Endodermal cell (in vitro differentiated cells): ENCODE measurements at regions not wholly inside any gene's neighbourhood (a gene's known extent, or its start where the extent isn't known, plus 50 kb on each side); places are given as distances from the start of the nearest gene placed in this dataset.

ENCODE experiments used
- DNase-seq: peaks from one replicate; pipeline ENCODE4 v3.0.0-alpha.2; 2017
- H3K27ac ChIP-seq: 2 replicates; pipeline ENCODE4 v1.5.1; 2013; ENCODE audit warnings: mild to moderate bottlenecking, low read depth, low read length, moderate library complexity
- H3K27me3 ChIP-seq: 2 replicates; pipeline ENCODE4 v1.6.1; 2013; ENCODE audit warnings: mild to moderate bottlenecking, low read length, moderate library complexity; ENCODE audit not compliant: insufficient read depth, control insufficient read depth, poor library complexity, severe bottlenecking
- H3K36me3 ChIP-seq: 2 replicates; pipeline ENCODE4 v1.7.0; 2013; ENCODE audit warnings: mild to moderate bottlenecking, low read length, moderate library complexity; ENCODE audit not compliant: control insufficient read depth, insufficient read depth
- H3K4me1 ChIP-seq: one replicate; pipeline ENCODE4 v1.7.0; 2013; ENCODE audit warnings: low read length; ENCODE audit not compliant: control insufficient read depth, insufficient read depth
- H3K4me3 ChIP-seq: 2 replicates; pipeline ENCODE4 v1.5.1; 2013; ENCODE audit warnings: mild to moderate bottlenecking, low read length, moderate library complexity
- H3K9ac ChIP-seq: 2 replicates; pipeline ENCODE4 v1.6.1; 2013; ENCODE audit warnings: mild to moderate bottlenecking, low read length, moderate library complexity; ENCODE audit not compliant: poor library complexity, severe bottlenecking; ENCODE audit errors: extremely low read depth
- H3K9me3 ChIP-seq: 2 replicates; pipeline ENCODE4 v1.6.1; 2013; ENCODE audit warnings: mild to moderate bottlenecking, low read length, moderate library complexity; ENCODE audit not compliant: control insufficient read depth
- H3K27ac Mint-ChIP-seq: 2 replicates; pipeline ENCODE4 v1.8.0; 2020; ENCODE audit warnings: mixed read lengths
- H3K27me3 Mint-ChIP-seq: 2 replicates; pipeline ENCODE4 v1.8.0; 2021; ENCODE audit warnings: mild to moderate bottlenecking, mixed read lengths; ENCODE audit not compliant: insufficient read depth
- H3K36me3 Mint-ChIP-seq: 2 replicates; pipeline ENCODE4 v1.8.0; 2020; ENCODE audit warnings: low read depth, mixed read lengths
- H3K4me1 Mint-ChIP-seq: 2 replicates; pipeline ENCODE4 v1.8.0; 2020; ENCODE audit warnings: mixed read lengths
- H3K4me3 Mint-ChIP-seq: 2 replicates; pipeline ENCODE4 v1.8.0; 2020; ENCODE audit warnings: mild to moderate bottlenecking, moderate library complexity, mixed read lengths
- H3K9me3 Mint-ChIP-seq: 2 replicates; pipeline ENCODE4 v1.8.0; 2020; ENCODE audit warnings: mild to moderate bottlenecking, mixed read lengths
- CTCF ChIP-seq: fragments of 200-600 bp; sonication (generic); conservative IDR thresholded peaks from 2 replicates; pipeline ENCODE4 v1.5.0; 2021; ENCODE audit warnings: antibody characterized with exemption, mild to moderate bottlenecking
- WGBS, 2 experiments: methylation state at CpG; one replicate each; pipeline versions ENCODE4 v1.1.5 to v1.1.7; 2013; ENCODE audit warnings: missing lambda C conversion rate in 2 of 2, mixed read lengths in 1 of 2; ENCODE audit not compliant: insufficient coverage in 1 of 2, insufficient read length in 1 of 2; 5-methylcytosine and 5-hydroxymethylcytosine counted together

GRCh38 chr3:35502699-35503098 lies 136.6 kb upstream of the ARPP21 start:
- Mint-ChIP-seq H3K4me1 (peaks cover 36% of the 10 kb centered on the region), H3K4me3 (no peak overlapping the region), H3K9me3 (no peaks in the 10 kb centered on the region), H3K27ac (no peak overlapping the region), H3K27me3 (peaks cover 60% of the 10 kb centered on the region), H3K36me3 (no peaks in the 10 kb centered on the region)
- H3K36me3 ChIP-seq = no peaks in the 10 kb centered on the region
- H3K27ac ChIP-seq = no peak overlapping the region
- H3K9ac ChIP-seq = no peak overlapping the region
- peaks cover 20% of the 10 kb centered on the region for H3K4me1 ChIP-seq
- peaks cover 27% of the 10 kb centered on the region for H3K27me3 ChIP-seq
- no peak for DNase-seq
- peaks cover 3% of the 10 kb centered on the region for H3K9me3 ChIP-seq
- no peak overlapping the region for H3K4me3 ChIP-seq
- TF ChIP-seq CTCF = no peak

GRCh38 chr3:35505181-35505580 lies 134.1 kb upstream of the ARPP21 start:
- no peaks in the 10 kb centered on the region for H3K36me3 ChIP-seq
- 6 to 17% methylated on average over 3 to 7 of the region's 7 CpGs for WGBS, 2 experiments
- peaks cover 20% of the 10 kb centered on the region for H3K4me1 ChIP-seq
- H3K27ac Mint-ChIP-seq = peak overlapping the region; percentile 44
- no peak overlapping the region for H3K4me3 Mint-ChIP-seq
- peaks cover 31% of the 10 kb centered on the region for H3K4me1 Mint-ChIP-seq
- peaks cover 7% of the 10 kb centered on the region for H3K9me3 ChIP-seq
- H3K27me3 ChIP-seq = peaks cover 27% of the 10 kb centered on the region
- H3K27ac ChIP-seq = no peak overlapping the region
- TF ChIP-seq CTCF = no peak
- H3K9me3 Mint-ChIP-seq = no peaks in the 10 kb centered on the region
- DNase-seq = peak; percentile 95
- no peak overlapping the region for H3K9ac ChIP-seq
- peaks cover 63% of the 10 kb centered on the region for H3K27me3 Mint-ChIP-seq
- no peaks in the 10 kb centered on the region for H3K36me3 Mint-ChIP-seq
- H3K4me3 ChIP-seq = no peak overlapping the region

GRCh38 chr3:35505772-35506171 lies 133.6 kb upstream of the ARPP21 start:
- Histone ChIP-seq H3K9me3 (peaks cover 7% of the 10 kb centered on the region), H3K9ac (no peak overlapping the region), H3K36me3 (no peaks in the 10 kb centered on the region), H3K27ac (no peak overlapping the region), H3K4me1 (peaks cover 20% of the 10 kb centered on the region), H3K4me3 (no peak overlapping the region), H3K27me3 (peaks cover 27% of the 10 kb centered on the region)
- Mint-ChIP-seq H3K4me3 (no peak overlapping the region), H3K27me3 (peaks cover 59% of the 10 kb centered on the region), H3K4me1 (peaks cover 31% of the 10 kb centered on the region), H3K36me3 (no peaks in the 10 kb centered on the region), H3K9me3 (no peaks in the 10 kb centered on the region), H3K27ac (no peak overlapping the region)
- DNase-seq = no peak
- TF ChIP-seq CTCF = no peak
- 94 to 100% methylated on average over 1 to 3 of the region's 3 CpGs for WGBS, 2 experiments
